Heart left ventricle (tissue), 16 donors: ENCODE measurements at regions not wholly inside any gene's neighbourhood (a gene's known extent, or its start where the extent isn't known, plus 50 kb on each side); places are given as distances from the start of the nearest gene placed in this dataset.

ENCODE experiments used
- ATAC-seq, 4 donors: fragments of 200-7000 bp; cut with Tn5 transposase; one replicate each; pipeline ENCODE4 v1.9.1; 2020 to 2022; ENCODE audit warnings: moderate library complexity in 4 of 4, mild to moderate bottlenecking in 3 of 4, moderate number of reproducible peaks in 1 of 4
- DNase-seq, 5 donors: peaks; one replicate each; pipeline ENCODE4 v3.0.0-alpha.2; 2020
- H3K27ac ChIP-seq, 12 donors: fragments of 200-600 bp; sonication (generic) in 4 of 12; one replicate each; pipeline versions ENCODE4 v1.5.0 to v1.8.0; 2016 to 2022; ENCODE audit warnings: mild to moderate bottlenecking in 2 of 12
- H3K27me3 ChIP-seq, 9 donors: fragments of 200-600 bp; sonication (generic) in 2 of 9; one replicate each; pipeline versions ENCODE4 v1.5.1 to v1.8.0; 2016 to 2022; ENCODE audit warnings: mild to moderate bottlenecking in 3 of 9
- H3K36me3 ChIP-seq, 9 donors: fragments of 200-600 bp; sonication (generic) in 2 of 9; one replicate each; pipeline versions ENCODE4 v1.5.0 to v1.8.0; 2018 to 2022; ENCODE audit warnings: mild to moderate bottlenecking in 2 of 9
- H3K4me1 ChIP-seq, 12 donors: fragments of 200-600 bp; sonication (generic) in 4 of 12; one replicate each; pipeline versions ENCODE4 v1.5.0 to v1.8.0; 2016 to 2022; ENCODE audit warnings: mild to moderate bottlenecking in 3 of 12
- H3K4me3 ChIP-seq, 12 donors: fragments of 200-600 bp; sonication (generic) in 4 of 12; one replicate each; pipeline versions ENCODE4 v1.5.0 to v1.8.0; 2017 to 2022; ENCODE audit warnings: mild to moderate bottlenecking in 9 of 12, moderate library complexity in 4 of 12
- H3K9me3 ChIP-seq, 12 donors: fragments of 200-600 bp; sonication (generic) in 4 of 12; one replicate each; pipeline versions ENCODE4 v1.5.0 to v1.8.0; 2016 to 2022; ENCODE audit warnings: mild to moderate bottlenecking in 1 of 12
- CTCF ChIP-seq, 12 donors: fragments of 200-600 bp; sonication (generic) in 4 of 12; IDR thresholded peaks; one replicate each; pipeline versions ENCODE4 v1.5.0 to v1.8.0; 2018 to 2022; ENCODE audit warnings: antibody characterized with exemption in 12 of 12, mild to moderate bottlenecking in 5 of 12
- POLR2A ChIP-seq, 2 donors: fragments of 450-650 bp; IDR thresholded peaks; one replicate each; pipeline ENCODE4 v1.6.1; 2017; ENCODE audit warnings: antibody characterized with exemption in 2 of 2, mild to moderate bottlenecking in 2 of 2, moderate library complexity in 2 of 2
- WGBS, 4 donors: extraction: QIAGEN DNeasy Blood & Tissue Kit in 2 of 4; methylation state at CpG; one replicate each; pipeline versions ENCODE4 v1.1.5 to v1.1.7; 2013 to 2018; 5-methylcytosine and 5-hydroxymethylcytosine counted together
- intact Hi-C, 10 donors: fragments of 100-400 bp; cut with DNase I; formaldehyde crosslinking; loops; one replicate each; pipeline versions ENCODE4 v1.11.1 to v1.14.2; 2022
- donor health status: ischemic (EF 13 %, LVEDD 7.1; RV severe dilation, severe dysfunction).
- donor health status: healthy with polysubstance abuse.
- donor health status: DM: no; HTN: yes; CAD: no.
- donor health status: DM: no; HTN: no; CAD: no.
- donor health status: ischemic (EF 25% LVEDD 6.9; RV normal size, moderate dysfunction).
- donor health status: ischemic (EF 25% LVEDD 5.7; RV mildly dilated, moderate dysfunction).
- donor health status: healthy.
- donor health status: DM: yes; HTN: yes; CAD: no.
- donor health status: ischemic (EF 35%, LVEDD 5.7; RV mildly dilated, moderate dysfunction).
- donor health status: nonischemic (EF 11% LVEDD 7.7; RV severe dilation, severe dysfunction).
- donor health status: DM: yes; HTN: yes; CAD: no.
- donor health status: PGD.
- donor health status: ischemic (EF 29% LVEDD 5.4; RV normal size, mild dysfunction).
- donor health status: nonischemic (EF 23%, LVEDD 6.1; RV moderate dilation, normal function).

GRCh38 chr6:99780556-99780885 lies 173.9 kb downstream of the PRDM13 start:
- TF ChIP-seq CTCF (IDR thresholded peaks at IDR 0.05) = no peak
- no peak for TF ChIP-seq POLR2A (IDR thresholded peaks at IDR 0.05)
- Histone ChIP-seq H3K36me3 (no peaks in the 10 kb centered on the region), H3K4me3 (no peak overlapping the region), H3K27me3 (peaks cover 0 to 16% (median 0%) of the 10 kb centered on the region in 9 donors), H3K27ac (no peak overlapping the region), H3K9me3 (peaks cover 0 to 2% (median 0%) of the 10 kb centered on the region in 12 donors), H3K4me1 (no peaks in the 10 kb centered on the region)
- WGBS, 4 donors = 83 to 92% (median 84%) methylated on average over 3 of the region's 3 CpGs
- DNase-seq (no peak), ATAC-seq (no peak)
- intact Hi-C loops = no loop called here

GRCh38 chr6:99789767-99790166 lies 183.1 kb downstream of the PRDM13 start:
- intact Hi-C loops = no loop called here
- TF ChIP-seq POLR2A (IDR thresholded peaks at IDR 0.05) (no peak), CTCF (IDR thresholded peaks at IDR 0.05) (no peak)
- 21 to 33% (median 28%) methylated on average over 1 of the region's 1 CpG for WGBS, 4 donors

GRCh38 chr6:99790679-99791078 lies 184.0 kb downstream of the PRDM13 start:
- intact Hi-C loops = no loop called here
- no peaks in the 10 kb centered on the region for H3K9me3 ChIP-seq

More at GRCh38 chr6:99789767-99790166, 183.1 kb downstream of the PRDM13 start:
- H3K4me1 ChIP-seq = no peaks in the 10 kb centered on the region
- peaks cover 0 to 28% (median 0%) of the 10 kb centered on the region in 9 donors for H3K27me3 ChIP-seq
- ATAC-seq (no peak), DNase-seq (no peak)
- H3K4me3 ChIP-seq = no peak overlapping the region
- H3K36me3 ChIP-seq = no peaks in the 10 kb centered on the region
- no peaks in the 10 kb centered on the region for H3K9me3 ChIP-seq
- no peak overlapping the region for H3K27ac ChIP-seq

GRCh38 chr6:99801805-99802204 lies 192.2 kb downstream of the MCHR2 start:
- Histone ChIP-seq H3K27ac (no peak overlapping the region), H3K36me3 (no peaks in the 10 kb centered on the region), H3K4me3 (no peak overlapping the region), H3K27me3 (peaks cover 0 to 4% (median 0%) of the 10 kb centered on the region in 9 donors), H3K9me3 (no peaks in the 10 kb centered on the region), H3K4me1 (no peaks in the 10 kb centered on the region)
- 78 to 94% (median 87%) methylated on average over 1 of the region's 1 CpG for WGBS, 4 donors
- DNase-seq = no peak
- TF ChIP-seq POLR2A (IDR thresholded peaks at IDR 0.05) (no peak), CTCF (IDR thresholded peaks at IDR 0.05) (no peak)
- no peak for ATAC-seq
- intact Hi-C loops = no loop called here

More at GRCh38 chr6:99790679-99791078, 184.0 kb downstream of the PRDM13 start:
- Histone ChIP-seq H3K27me3 (peaks cover 0 to 28% (median 0%) of the 10 kb centered on the region in 9 donors), H3K4me3 (no peak overlapping the region), H3K4me1 (no peaks in the 10 kb centered on the region), H3K27ac (no peak overlapping the region), H3K36me3 (no peaks in the 10 kb centered on the region)
- TF ChIP-seq POLR2A (IDR thresholded peaks at IDR 0.05) (no peak), CTCF (IDR thresholded peaks at IDR 0.05) (no peak)
- no peak for DNase-seq
- ATAC-seq = no peak
